ENCODE measurements at regions not wholly inside any gene's neighbourhood (a gene's known extent, or its start where the extent isn't known, plus 50 kb on each side); places are given as distances from the start of the nearest gene placed in this dataset.
"Not testable (repeated sequence)": the region's sequence is repeated elsewhere in the genome, so short reads cannot be mapped to it uniquely, and the experiment has no call there.

DNA sequence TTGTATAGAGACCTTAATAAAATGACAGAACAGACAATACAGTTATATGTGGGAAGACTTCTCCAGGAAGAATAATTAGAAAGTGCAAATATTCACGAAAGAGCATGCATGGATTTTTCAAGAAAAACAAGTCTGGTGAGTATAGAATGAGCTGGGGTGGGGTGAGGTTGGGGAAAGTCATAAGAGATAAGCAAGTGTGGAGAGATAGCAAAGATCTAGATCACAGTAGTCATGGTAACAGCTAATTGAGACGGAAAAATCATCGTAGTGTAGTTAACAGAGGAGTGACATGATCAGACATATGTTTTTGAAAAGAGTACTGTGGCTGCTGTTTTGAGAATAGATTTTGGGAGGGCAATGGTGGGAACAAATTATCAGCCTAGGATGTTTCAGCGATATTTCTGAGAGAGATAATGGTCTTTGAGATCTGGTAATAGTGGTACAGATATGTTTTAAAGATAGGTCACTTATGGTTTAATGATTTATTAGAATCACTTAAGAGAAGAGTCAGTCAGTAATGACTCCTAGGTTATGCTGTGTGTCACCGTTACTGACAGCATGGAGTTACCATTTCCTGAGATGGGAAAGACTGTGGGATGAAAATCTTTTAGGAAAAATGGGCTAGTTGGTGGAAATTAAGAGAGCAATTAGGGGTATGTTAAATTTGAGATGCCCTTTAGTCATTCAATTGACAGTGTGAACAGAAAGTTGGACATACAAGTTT lies 248.5 kb upstream of the SLC8A1 start:
- DNase-seq: no peak

DNA sequence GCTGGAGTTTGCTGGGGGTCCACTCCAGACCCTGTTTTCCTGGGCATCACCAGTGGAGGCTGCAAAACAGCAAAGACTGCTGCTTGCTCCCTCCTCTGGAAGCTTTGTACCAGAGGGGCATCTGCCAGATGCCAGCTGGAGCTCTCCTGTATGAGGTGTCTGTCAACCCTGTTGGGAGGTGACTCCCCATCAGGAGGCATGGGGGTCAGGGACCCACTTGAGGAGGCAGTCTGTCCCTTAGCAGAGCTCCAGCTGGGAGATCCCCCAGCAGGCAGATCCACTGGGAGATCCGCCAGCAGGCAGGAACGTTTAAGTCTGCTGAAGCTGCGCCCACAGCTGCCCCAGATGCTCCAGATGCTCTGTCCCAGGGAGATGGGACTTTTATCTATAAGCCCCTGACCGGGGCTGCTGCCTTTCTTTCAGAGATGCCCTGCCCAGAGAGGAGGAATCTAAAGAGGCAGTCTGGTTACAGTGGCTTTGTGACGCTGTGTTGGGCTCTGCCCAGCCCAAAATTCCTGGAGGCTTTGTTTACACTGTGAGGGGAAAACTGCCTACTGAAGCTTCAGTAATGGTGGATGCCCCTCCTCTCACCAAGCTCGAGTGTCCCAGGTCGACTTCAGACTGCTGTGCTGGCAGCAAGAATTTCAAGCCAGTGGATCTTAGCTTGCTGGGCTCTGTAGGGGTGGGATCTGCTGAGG lies 260.5 kb upstream of the SLC8A1 start:
- not testable (repeated sequence) for DNase-seq

DNA sequence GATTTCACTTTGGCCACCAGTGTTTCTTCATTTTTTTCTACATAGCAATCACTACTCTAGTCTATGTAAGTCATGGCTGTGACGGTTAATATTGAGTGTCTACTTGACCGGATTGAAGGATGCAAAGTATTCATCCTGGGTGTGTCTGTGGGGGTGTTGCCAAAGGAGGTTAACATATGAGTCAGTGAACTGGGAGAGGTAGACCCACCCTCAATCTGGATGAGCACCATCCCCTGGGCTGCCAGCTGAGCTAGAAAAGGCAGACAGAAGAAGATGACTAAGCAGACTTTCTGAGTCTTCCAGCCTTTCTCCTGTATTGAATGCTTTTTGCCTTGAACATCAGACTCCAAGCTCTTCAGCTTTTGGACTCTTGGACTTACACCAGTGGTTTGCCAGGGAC lies 265.0 kb upstream of the SLC8A1 start:
- no peak for DNase-seq

DNA sequence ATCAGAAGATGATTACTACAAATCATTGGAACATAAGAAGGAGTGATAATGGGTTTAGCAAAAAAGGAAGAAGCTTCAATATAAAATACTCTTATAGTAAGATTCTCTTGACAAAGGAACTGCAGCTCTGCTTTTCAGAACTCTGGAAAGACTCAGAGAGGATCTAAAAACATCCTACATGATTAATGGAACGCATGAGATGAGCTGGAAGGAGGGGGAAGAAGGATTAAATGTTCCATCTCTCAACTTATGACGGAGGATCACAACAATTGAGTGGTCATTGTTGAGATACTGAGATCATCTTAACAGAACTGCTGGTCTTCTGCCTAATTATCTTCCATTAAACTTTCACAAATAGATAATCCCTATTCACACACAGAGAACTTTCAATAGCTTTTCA lies 267.5 kb upstream of the SLC8A1 start:
- no peak for DNase-seq

DNA sequence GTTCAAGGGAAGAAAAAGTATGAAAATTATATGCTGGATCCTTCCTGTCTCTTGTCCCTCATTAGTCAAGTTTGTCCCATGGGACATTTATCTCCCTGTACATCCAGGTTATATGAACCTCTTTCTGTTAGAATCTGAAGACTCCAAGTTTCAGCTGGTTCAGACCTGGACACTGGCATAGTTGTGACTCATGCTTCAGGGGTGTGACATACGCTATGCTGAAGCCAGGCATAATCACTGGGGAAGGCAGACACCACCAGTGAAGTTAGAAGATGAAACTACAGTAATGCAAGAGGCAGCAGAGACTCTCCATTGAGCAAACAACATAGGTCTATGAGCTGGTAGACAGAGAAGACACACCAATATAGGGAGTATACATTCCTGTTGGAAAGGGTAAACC lies 269.7 kb upstream of the SLC8A1 start:
- no peak for DNase-seq

DNA sequence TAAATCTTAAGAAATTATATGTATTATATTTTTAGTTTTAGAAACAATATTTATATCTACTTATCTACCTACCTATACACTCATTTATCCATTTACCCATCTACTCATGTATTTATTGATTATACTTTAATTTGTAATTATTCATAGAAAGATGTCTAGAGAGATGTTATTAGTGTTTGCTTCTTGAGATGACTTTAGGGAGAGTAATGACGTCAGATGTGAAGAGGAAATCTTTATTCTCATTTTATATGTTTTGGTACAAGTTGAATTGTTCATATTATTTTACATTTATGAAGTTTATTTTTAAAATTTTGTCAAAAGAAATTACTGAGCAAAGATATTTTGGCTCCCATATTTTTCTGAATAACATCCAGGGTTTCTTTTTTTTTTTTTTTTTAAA lies 271.3 kb upstream of the SLC8A1 start:
- DNase-seq: no peak

DNA sequence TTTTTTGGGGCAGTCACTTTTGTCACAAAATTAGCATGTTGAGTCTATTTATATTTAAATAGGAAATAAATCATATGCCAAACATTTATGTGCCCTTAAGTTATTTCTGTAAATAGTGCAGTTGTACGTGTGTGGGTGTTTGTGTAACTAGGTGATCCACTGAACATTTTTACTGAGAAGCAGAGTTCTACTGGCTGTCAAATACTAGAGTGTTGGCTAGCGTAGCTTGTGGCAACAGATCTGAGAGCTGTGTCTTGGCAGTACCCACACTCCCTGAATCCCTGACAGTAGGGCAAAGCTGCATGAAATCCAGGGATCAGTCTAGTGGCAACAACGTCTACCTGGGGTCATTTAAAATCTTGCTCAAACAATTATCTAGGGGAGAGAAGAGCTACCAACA lies 273.1 kb upstream of the SLC8A1 start:
- DNase-seq: no peak

DNA sequence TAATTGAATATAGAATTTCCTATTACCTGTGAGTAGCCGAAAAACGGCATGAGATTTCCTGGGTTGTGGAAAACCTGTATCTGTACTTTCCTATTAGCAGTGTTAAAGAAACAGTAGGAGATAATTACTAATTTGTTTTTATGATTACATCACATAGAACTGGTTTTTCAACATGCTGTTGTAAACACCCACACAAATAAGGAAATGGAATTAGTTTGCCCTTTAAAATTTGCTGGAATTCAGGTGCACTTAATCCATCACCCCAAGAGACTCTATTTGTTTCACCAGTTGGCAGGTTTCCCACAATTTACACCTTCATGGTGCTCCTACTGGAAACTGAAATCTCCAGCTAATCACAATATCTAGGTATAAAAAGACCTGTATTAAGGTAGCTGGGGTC lies 274.1 kb upstream of the SLC8A1 start:
- DNase-seq: no peak

DNA sequence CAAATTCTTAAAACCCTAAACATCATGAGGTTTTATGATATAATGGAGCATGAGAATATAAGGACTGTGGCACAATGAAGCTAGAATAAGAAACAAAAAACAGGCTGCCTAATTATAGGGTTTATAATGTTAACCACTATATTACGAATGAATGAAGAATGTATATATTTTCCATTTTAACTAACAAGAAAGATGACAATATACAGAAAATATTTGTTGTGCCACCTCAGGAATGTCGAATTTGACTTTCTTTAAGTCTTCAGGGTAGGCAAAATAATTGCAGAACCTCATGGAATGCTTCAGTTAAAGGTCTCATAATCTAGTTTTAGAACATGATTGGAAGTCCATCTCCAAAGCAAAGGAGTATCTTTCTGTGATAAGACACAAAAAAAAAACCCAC lies 282.9 kb upstream of the SLC8A1 start:
- no peak for DNase-seq

DNA sequence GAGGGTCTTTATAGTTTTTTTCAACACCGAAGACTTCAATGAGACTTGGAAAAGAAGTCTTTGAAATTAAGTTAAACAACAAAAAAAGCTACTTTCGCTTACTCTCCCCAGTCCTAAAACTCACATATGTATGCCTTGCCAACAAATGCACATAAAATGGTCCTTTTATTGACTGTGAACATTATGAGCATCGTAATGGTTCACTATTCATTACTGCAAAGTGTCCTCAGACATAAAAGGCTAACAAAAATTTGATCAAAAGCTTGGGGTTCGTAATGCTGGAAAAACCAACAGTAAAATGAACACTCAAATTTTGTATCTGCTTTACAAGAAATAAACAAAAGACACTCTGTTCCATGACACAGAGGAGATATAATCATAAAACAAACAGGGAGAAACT lies 285.3 kb upstream of the SLC8A1 start:
- DNase-seq: no peak

DNA sequence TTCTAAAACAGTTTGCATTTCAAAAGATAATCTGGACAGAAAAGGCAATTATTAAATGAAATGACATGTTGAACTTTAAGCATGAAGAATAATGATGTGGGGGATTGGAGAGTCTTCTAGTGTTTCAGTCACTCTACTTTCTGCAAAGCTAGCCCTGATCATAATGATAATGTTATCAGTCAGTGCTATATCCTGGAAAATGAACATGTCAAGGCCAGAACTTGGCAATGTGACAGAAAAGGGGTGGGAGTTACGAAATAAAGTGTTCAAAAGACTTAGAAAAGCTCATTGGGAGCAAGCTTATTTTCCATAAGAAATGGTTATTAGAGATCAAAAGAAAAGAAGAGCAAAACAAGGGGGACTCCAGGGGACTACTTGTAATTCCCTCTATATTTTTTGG lies 288.5 kb upstream of the SLC8A1 start:
- no peak for DNase-seq

DNA sequence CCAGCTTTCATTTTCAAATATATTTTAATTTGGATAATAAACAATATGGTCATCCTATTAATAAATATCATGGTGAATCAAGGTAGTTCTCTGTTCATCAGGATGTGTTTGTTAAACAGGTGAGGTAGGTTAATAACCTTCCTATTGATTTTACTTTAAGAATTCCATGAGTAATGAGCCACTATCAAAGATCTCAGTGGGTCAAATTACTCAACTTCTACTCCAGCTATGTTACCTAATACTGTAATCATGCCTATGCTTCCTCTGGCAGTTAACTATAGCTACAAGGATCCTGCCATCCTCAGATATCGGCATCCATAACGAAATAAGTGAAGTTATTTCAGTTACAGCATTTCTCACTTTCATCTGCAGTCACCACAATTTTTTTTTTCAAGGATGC lies 289.6 kb upstream of the SLC8A1 start:
- no peak for DNase-seq

DNA sequence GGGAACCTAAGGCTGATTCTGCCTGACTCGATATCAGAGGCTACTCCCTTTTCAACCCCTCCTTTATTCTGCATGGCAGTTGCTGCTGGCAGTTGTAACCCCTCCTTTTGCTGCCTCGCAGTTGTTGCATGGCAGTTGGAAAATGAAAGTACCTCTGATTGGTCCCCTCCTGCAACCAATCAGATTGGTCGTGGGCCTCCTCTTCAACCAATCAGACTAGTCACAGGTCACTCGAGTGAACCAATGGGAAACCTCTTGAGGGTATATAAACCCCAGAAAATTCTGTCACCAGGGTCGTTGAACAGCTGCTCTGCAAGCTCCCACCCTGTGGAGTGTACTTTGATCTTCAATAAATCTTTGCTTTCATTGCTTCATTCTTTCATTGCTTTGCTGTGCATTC lies 294.3 kb upstream of the SLC8A1 start:
- DNase-seq: no peak

DNA sequence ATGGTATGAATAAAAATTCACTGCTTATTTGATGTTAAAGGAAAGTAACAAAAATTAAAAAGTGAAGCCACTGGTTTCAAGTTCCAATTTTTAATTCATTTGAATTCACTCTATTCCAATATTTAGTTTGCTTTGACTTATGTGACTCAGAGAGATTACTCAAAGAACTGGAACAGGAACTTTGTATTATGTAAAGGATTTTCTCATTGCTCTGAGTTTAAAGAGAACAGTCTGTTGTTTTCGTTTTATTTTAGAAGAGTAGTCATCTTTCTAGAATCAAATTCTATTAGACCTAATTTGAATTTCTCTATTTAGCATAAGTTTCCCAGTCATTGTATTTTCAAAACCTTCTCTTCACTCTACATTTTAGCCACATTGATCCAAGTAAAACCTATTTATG lies 300.1 kb upstream of the SLC8A1 start:
- DNase-seq: no peak

DNA sequence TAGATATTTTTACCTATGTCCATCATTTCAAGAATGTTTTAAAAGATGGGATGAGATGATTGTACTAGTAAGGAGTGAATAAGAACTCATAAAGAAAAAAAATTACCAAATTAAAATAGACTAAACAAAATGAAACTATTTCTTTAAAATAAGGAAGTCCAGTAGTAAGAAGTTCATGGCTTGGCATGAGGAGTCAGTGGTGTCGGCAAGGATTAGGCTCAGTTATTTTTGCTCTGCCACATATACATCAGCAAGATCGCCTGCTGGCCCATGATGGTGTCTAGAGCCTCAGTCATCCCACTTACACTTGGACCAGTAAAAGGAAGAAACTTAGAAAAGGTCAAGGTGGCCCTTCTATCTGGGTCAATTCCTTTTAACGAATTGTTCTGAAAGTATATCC lies 300.9 kb upstream of the SLC8A1 start:
- DNase-seq: no peak

DNA sequence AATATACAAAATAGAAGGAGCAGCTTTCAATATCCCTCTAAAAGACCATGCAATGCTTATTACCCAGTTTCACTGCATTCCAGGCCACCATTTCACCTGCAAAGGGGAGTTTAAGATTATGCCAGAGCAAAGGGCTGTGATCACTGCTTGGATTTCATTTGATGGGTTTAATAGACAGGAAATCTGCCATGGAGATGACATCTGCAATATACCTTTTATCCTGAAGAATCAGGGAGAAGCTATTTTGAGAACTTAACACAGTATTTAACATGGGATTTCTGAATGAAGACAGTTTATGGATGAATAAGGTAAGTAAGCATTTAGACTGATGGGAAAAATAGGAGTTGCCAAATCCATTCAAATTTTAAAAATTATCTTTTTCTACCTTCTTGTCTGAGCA lies 303.0 kb upstream of the SLC8A1 start:
- DNase-seq: no peak

DNA sequence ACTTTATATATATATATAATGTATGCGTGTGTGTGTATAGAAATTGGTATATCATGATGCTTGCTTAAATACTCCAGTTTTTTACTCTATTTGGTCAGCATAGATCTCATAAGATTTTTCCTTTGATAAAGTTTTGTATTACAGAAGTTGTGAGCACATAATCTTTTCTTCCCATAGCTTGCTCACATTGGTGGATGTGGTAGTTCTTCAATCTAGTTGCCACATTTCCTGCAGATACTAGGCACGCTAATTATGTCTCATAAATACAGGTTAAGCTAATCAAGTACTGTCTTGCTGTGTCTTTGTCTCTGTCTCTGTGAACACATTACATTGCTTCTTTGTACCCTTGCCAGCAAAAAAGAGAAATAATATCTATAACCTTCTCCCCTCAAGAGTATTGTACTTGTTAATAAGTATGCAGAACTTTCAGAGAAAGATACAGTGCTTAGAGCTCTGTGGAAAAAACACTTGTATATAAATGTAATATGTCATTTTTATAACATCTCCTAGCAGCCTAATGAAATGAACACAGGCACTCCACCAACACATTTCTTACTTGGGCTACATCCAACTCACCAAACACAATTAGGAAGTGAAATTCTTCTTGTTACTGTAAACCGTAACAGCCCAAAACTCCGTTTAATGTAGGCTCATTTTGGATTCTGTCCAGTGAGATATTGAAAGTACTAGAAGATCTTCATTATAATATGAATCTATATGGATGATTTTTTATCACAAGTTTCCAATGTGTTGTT lies 306.7 kb upstream of the SLC8A1 start:
- DNase-seq: no peak

DNA sequence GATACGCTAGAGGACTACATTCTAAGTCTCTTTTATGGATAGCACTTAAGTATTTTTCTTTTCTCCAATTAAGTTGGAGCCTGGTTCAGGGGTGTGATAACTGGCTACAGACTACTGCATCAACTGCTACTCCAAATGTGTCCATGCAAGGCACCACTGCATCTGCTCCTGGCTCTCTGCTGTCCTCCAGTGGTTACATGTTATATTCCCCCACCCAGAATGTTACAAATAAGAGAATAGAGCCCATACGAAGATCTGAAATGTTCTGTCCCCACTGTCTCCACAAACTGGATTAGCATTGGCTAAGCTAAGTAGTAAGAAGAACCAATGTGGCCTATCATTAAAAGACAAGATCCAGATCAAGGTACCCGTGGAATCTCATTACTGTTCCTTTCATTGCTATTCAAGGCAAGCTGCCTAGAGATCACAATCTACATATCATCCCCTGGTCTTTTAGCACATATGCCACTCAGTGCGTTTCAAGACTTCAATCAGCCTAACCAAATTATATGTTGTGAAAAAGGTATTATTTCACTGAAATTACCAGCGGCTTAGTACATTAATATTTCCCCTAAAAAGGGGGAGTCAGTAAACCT lies 308.3 kb upstream of the SLC8A1 start:
- no peak for DNase-seq

DNA sequence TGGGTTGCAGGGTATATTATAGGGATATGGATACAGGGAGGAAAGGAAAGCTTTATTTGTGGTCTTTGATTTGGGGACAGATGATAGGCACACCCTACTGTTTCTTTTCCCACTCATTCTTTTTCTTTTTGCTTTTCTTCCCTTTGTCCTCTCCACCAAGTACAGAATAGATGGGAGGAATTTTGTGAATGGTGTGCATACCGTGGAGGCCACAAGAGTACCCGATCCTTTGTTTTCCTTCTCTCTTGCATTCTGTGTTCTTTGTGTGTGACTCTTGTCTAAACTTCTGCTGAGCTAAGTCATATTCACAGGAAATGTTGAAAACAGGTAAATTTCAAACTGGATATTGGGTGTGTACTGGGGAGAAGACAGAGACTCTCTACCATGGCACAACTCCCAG lies 321.4 kb upstream of the SLC8A1 start:
- DNase-seq: no peak

DNA sequence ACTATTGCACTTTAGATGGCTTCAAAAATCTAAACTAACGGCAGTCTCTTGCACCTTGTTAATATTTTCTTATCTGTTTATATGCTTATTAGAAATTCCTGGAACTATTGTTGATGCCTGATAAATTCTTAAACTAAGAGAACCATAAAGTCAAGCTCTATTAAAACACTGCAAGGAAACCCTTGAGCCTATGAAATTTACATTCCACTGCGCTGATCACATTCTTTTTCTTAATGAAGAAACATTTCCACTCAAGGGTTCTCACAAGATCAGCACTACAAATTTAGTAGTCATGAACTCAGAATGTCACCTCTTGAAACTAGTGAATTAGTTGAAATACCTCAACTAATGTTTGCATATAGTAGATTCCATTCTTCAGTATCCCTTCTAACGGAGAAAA lies 331.8 kb upstream of the SLC8A1 start:
- no peak for DNase-seq

DNA sequence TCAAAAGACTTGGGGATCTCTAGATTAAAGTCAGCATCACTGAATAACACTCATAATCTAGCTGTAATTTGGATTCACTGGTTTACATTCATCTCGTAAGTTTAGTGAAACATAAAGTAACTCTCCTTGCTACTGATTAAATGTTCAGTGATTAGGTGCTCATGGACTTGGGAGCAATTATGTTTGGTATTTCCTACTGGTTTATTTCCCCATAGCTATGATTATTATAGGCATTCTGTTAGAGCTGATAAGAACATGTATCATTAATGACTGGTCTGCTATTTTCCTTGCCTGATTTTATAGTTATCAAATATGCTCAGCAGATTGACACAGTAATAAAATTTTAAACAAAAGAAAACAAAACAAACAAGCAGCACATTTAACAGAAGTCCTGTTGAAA lies 334.7 kb upstream of the SLC8A1 start:
- DNase-seq: no peak

DNA sequence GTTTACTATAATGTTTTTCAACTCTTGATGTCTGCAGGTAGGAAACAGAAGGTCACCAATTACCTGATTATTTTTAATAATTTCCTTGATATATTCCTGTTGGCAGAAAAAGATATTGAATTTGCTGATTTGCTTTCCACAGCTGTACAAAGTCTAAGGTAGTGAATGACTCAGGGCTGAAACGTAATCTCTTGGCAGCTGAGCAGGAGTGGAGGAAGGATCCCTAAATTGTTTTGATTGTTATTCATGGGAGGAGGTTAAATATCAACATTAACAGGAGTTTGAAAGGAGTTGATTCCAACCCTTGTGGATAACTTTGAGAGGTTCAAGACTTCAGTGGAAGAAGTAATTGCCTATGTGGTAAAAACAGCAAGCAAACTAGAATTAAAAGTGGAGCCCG lies 345.2 kb upstream of the SLC8A1 start:
- no peak for DNase-seq

DNA sequence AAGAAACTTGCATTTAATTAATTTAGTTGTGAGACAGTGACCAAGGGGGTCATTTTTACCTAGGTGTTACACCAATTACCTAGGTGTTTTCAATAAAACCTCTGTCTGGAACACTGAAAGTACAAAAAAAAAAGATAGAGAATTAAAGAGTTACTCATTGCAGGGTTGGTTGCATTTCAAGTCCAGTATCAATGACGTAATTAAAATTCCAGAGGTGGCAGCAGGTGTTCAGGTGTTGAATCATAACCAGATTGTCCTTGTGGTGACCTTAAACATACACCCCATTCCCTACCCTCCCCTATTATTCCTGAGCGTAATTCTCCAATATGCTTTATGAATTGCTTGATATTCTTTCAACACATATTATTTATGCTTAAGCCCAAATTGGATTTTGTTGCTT lies 352.0 kb upstream of the SLC8A1 start:
- DNase-seq: no peak

DNA sequence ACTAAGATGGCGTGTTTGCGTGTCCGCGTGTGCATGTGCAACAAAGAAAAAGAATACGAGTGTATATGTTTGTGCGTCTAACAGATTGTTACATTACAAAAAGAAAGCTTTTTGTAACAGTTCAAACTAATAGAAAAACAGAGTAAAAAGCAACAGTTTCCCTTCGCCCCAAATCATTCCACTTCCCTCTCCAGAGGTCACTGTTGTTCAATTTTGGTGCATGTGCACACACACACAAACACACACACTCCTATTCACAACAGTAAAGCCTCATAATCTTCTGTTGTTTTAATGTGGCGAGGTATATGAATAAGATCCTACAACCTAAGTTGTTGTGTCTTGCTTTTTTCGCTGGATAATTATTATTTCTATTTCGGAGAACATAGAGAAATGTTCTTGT lies 357.3 kb upstream of the SLC8A1 start:
- no peak for DNase-seq
